NCI-H1092 treated with DMSO at 0.1 percent for 48 hours (cell line): ENCODE measurements at regions not wholly inside any gene's neighbourhood (a gene's known extent, or its start where the extent isn't known, plus 50 kb on each side); places are given as distances from the start of the nearest gene placed in this dataset.
"Not testable (repeated sequence)": the region's sequence is repeated elsewhere in the genome, so short reads cannot be mapped to it uniquely, and the experiment has no call there.

Experiments
- DNase-seq: peaks from one replicate; lab custom pipeline; 2025; lab: John Stamatoyannopoulos, UW

DNA sequence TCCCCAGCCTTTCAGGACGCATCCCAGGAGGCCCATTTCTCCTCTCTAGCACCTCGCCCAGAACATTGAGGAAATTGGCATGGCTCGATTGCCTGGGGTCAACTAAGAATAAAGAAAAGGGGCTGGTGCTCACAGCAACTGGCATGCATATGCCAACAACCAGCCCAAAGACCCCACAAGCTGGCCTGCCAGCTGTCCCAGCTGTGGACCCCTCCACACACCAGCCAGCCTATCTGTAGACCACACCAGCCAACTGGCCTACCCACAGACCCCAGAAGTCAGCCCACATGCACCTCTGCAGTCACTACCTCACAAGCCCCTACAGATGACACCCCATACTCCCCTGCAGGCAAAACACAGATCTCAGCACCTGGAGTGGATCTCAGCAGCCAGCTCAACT lies 123.8 kb upstream of the ID2 start:
- DNase-seq, result no peak

DNA sequence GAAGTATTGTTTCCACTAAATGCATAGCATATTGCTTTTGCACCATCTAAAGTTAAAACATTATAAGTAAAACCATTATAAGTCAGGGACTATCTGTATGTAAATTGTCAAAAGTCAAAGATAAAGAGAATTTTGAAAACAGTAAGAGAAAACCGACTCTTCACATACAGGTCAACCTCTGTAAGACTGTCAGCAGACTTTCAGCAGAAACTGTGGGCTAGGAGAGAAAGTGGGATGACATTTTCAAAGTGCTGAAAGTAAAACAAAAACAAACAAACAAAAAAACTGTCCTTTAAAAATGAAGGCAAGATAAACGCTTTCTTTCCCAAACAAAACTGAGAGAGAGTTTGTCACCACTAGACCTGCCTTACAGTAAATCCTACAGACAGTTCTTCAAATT lies 122.9 kb upstream of the ID2 start:
- no peak for DNase-seq

- no peak for DNase-seq
Measured at GRCh38 chr2:8559805-8560204, 122.1 kb upstream of the ID2 start.

- not testable (repeated sequence) for DNase-seq
Measured at GRCh38 chr2:8561692-8562091, 120.2 kb upstream of the ID2 start.

- DNase-seq, result no peak
Measured at GRCh38 chr2:8563814-8564474, 117.9 kb upstream of the ID2 start.

DNA sequence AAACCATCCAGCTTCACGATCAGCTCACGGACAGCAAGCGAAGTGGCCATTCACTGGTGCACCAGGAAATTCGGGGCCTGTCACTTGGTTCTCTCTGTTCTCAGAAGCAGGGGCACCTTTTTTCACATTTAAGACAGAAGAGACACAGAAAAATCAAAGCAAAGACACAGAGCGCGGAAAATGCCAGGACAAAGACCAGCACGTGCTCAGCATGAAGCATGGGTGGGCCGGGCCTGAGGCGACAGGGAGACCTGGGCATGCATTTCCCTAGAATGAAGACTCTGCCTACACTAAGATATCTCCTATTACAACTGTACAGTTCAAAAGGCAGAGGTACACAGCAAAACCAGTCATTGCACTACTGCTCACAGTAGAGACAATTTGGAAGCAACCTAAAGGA lies 117.4 kb upstream of the ID2 start:
- no peak for DNase-seq

- DNase-seq, result no peak
Measured at GRCh38 chr2:8565399-8566154, 116.3 kb upstream of the ID2 start.

- no peak for DNase-seq
Measured at GRCh38 chr2:8566155-8566670, 115.6 kb upstream of the ID2 start.

DNA sequence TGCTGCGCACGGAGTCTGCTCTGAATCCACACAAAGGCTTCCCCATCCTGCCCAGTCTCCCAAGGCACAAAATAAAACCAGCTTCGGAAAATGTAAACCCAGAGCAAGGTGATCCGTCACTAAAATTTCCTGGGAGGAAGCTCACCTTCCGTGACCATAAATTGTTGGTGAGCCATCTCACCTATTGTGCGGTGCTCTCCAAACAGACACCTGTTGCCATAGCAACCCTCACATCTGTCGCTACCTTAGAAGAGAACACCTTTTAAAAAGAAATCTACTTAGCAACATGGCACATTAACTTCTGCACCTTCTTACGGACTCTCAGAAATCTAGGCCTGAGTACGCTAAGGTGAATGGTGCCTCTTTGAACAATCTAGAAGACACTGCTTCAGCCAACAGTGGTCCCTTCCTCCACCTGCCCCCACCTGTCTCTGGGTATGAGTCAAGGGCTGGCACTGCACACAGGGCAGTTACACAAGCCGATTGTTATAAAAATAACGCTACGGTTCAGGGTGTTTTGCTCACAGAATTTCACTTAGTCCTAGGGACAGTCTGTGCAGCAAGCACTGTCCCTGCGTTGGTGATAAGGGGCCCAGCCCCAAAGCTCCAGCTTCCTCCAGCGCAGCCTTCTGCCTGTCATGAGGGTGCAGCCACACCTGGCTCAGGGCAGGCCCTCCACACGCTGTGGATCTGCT lies 114.9 kb upstream of the ID2 start:
- peak; percentile 15 for DNase-seq

DNA sequence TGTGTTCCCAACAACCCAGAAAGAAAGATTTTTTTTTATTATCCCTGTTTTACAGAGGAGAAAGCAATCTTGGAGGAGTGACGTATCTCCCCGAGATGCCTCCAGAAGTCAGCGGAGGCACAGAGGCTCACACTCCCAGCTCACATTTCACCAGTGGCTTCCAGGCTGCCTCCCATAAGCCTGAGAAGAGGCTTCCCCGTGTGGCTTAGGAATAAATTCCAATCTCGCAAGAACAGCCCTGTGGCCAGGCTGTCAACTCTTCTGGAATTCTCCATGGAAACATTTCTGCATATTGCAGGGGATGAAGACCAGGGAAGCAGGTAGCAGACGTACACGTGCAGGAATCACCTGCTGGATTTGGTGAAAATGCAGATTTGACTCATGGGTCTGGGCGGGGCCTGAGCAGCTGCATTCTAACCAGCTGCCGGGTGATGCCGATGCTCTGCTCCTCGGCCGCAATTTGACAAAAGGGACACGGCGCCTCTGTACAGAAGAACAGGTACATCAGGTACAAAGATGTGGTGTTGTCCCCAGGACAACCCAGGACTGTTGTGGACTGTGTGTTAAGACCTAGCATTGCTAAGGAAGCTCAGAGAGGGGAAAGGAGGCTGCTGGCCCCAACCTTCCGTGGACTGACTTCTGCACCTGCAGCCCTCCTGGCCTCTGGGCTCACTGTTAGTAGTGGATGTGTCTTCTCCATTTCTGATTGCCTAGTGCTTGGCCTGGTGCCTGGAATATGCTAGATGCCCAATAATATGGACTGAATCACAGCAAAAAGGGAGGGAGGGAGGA lies 114.2 kb upstream of the ID2 start:
- DNase-seq, result no peak

DNA sequence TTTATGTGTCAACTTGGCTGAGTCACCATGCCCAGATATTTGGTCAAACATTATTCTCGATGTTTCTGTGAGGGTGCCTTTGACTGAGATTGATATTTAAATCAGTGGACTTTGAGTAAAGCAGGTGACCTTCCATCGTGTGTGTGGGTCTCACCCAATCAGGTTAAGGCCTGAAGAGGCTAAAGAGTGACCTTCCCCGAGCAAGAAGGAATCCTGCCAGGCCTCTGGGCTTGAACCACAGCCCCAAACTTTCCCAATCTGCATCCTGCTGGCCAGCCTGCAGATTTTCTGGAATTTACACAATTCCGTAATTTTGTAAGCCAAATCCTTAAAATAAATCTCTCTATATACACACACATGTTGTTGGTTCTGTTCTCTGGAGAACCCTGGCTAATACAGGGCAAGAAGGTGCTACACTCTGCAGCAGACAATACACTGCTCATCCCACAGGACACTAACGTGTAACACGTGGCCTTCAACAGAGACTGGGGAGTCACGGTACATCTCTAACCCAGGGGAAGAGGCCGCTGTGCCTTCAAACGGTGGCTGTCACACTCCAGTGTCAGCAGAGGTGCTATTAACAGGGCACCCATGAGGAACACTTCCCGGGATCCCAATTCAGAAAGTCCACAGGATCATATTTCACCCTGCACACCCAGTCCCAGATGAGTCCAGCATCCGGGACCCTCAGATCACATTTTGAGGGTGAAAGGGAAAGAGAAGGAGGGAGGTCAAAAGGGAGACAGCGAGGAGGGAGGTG lies 113.1 kb upstream of the ID2 start:
- DNase-seq, result no peak

GRCh38 chr2:8569332-8569930 lies 112.4 kb upstream of the ID2 start:
- no peak for DNase-seq

DNA sequence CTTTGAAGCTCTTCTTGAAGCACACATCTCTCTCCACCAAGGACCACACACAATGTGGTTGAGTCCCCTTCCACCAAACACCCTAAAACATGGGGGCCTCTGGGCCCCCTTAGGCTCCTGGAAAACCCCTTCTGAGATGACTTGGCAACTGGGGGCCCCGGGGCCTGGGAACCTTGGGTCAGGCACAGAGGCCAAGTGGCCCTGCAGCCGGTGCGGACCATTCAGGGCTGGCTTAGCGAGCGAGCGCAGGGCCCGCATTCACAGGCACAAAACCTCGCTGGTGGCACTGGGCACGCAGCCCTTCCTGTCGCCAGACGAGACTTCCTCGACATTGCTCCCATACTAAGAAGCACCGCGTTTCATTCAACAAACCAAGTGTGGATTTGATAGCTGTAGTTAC lies 111.2 kb upstream of the ID2 start:
- no peak for DNase-seq

GRCh38 chr2:8571301-8571791 lies 110.5 kb upstream of the ID2 start:
- DNase-seq, result no peak

DNA sequence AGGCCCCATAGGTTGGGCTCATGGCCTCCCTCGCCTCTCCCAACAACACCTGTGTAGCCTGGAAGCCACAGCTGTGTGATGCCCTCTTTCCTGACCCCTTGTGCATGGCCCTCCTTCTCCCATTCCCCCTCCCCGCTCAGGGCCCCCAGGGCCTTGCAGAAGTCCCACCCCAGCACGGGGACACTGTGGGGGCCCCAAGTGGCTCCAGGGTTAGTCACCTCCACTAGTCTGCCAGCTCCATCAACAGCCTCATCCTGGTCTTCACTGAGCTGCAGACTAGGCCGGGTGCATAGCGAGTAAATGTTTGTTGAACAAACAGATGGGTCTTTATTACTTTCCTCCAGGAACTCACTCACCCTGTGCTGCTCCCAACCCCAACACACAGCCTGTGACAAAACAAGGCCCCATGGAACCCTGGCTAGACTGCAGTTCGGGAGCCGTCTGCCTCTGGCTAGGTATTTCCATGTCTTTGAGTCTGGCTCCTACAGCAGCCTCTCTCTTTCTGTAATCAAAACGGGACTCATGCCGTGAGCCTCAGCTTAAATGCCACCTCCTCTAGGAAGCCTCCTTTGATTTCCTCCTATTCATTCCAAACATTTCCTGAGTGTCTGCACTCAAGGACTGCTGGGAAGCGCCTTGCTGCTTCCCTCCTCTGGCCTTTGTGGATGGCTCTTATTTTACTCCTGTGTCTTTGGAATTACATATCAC lies 109.9 kb upstream of the ID2 start:
- peak; percentile 25 for DNase-seq

DNA sequence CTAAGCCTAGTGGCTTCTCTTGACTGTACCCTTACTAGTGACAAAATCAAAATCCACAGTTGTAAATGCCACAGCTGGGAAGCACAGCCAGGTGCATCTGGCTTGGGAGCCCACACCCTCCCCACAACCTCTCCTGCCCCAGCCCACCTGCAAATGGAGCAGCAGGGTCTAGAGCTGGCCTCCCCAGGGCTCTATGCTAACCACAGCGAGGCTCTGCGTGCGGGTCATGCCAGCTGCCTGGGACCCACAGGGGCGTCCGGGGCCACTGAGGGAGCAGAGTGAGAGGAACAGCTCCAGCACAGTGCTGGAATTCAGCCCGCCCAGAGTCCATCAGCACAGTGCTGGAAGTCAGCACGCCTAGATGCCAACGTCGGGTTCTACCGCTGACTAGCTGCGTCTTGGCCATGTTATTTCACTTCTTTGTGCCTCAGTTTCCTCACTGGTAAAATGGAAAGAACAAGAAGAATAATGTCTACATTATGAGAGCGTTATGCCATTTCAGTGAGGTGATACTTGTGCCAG lies 109.1 kb upstream of the ID2 start:
- DNase-seq, result no peak

GRCh38 chr2:8573234-8573941 lies 108.5 kb upstream of the ID2 start:
- DNase-seq, result peak; percentile 13

DNA sequence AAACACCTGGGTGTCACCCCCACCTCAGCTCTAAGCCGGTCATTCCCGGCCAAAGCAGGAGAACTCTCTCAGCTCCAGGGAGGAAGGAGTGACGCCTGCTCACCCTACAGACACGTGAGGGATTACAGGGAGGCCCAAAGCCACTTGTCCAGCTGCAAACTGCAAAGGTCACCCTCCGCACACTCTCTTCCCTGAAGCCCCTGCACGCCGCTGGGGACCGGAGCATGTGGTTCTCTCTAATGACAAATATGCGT lies 108.0 kb upstream of the ID2 start:
- no peak for DNase-seq

DNA sequence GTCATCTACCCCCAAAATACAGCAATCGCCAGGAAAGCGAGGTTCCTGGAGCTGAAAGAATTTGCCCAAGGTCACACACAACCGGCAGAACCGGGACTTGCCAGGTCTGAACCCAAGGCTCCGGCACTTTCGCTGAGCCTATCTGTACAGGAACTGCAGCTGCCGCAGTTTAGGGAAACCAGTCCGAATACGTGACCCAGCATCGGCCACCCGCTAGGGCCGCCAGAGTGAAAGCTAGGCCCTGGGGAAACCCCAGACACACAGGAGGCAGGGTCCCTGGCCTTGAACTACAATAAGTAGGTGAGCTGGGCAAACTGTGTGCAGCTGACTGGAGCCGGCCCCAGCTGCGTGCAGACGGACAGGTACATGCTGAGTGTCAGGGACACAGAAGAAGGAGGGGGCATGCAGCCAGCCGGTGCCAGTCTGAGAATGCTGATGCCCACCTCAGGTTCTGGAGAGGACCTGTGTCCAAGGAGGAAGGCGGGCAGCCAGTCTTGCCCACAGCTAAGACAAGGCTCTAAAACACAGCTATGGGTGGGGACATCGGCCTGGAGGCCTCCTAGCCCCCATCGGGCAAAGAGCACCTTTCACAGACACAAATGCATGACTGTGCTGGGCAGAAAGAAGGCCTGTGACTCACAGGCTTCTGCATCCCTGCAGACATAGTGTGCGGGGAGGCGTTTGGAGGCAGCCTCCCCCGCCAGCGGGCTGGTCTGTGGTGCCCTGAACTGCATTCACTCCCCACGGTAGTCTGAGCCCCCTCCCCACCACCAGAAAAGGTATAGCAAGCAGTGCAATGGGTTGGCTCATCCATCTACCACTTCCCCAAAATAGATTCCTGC lies 107.4 kb upstream of the ID2 start:
- DNase-seq, result no peak
